Heart left ventricle (tissue), 16 donors: ENCODE measurements at regions not wholly inside any gene's neighbourhood (a gene's known extent, or its start where the extent isn't known, plus 50 kb on each side); places are given as distances from the start of the nearest gene placed in this dataset.
"Not testable (repeated sequence)": the region's sequence is repeated elsewhere in the genome, so short reads cannot be mapped to it uniquely, and the experiment has no call there.

Experiments
- ATAC-seq, 4 donors: fragments of 200-7000 bp; cut with Tn5 transposase; one replicate each; pipeline ENCODE4 v1.9.1; 2020 to 2022; ENCODE audit warnings: moderate library complexity in 4 of 4, mild to moderate bottlenecking in 3 of 4, moderate number of reproducible peaks in 1 of 4
- DNase-seq, 5 donors: peaks; one replicate each; pipeline ENCODE4 v3.0.0-alpha.2; 2020
- H3K27ac ChIP-seq, 12 donors: fragments of 200-600 bp; sonication (generic) in 4 of 12; one replicate each; pipeline versions ENCODE4 v1.5.0 to v1.8.0; 2016 to 2022; ENCODE audit warnings: mild to moderate bottlenecking in 2 of 12
- H3K27me3 ChIP-seq, 9 donors: fragments of 200-600 bp; sonication (generic) in 2 of 9; one replicate each; pipeline versions ENCODE4 v1.5.1 to v1.8.0; 2016 to 2022; ENCODE audit warnings: mild to moderate bottlenecking in 3 of 9
- H3K36me3 ChIP-seq, 9 donors: fragments of 200-600 bp; sonication (generic) in 2 of 9; one replicate each; pipeline versions ENCODE4 v1.5.0 to v1.8.0; 2018 to 2022; ENCODE audit warnings: mild to moderate bottlenecking in 2 of 9
- H3K4me1 ChIP-seq, 12 donors: fragments of 200-600 bp; sonication (generic) in 4 of 12; one replicate each; pipeline versions ENCODE4 v1.5.0 to v1.8.0; 2016 to 2022; ENCODE audit warnings: mild to moderate bottlenecking in 3 of 12
- H3K4me3 ChIP-seq, 12 donors: fragments of 200-600 bp; sonication (generic) in 4 of 12; one replicate each; pipeline versions ENCODE4 v1.5.0 to v1.8.0; 2017 to 2022; ENCODE audit warnings: mild to moderate bottlenecking in 9 of 12, moderate library complexity in 4 of 12
- H3K9me3 ChIP-seq, 12 donors: fragments of 200-600 bp; sonication (generic) in 4 of 12; one replicate each; pipeline versions ENCODE4 v1.5.0 to v1.8.0; 2016 to 2022; ENCODE audit warnings: mild to moderate bottlenecking in 1 of 12
- CTCF ChIP-seq, 12 donors: fragments of 200-600 bp; sonication (generic) in 4 of 12; IDR thresholded peaks; one replicate each; pipeline versions ENCODE4 v1.5.0 to v1.8.0; 2018 to 2022; ENCODE audit warnings: antibody characterized with exemption in 12 of 12, mild to moderate bottlenecking in 5 of 12
- POLR2A ChIP-seq, 2 donors: fragments of 450-650 bp; IDR thresholded peaks; one replicate each; pipeline ENCODE4 v1.6.1; 2017; ENCODE audit warnings: antibody characterized with exemption in 2 of 2, mild to moderate bottlenecking in 2 of 2, moderate library complexity in 2 of 2
- WGBS, 4 donors: extraction: QIAGEN DNeasy Blood & Tissue Kit in 2 of 4; methylation state at CpG; one replicate each; pipeline versions ENCODE4 v1.1.5 to v1.1.7; 2013 to 2018; 5-methylcytosine and 5-hydroxymethylcytosine counted together
- intact Hi-C, 10 donors: fragments of 100-400 bp; cut with DNase I; formaldehyde crosslinking; loops; one replicate each; pipeline versions ENCODE4 v1.11.1 to v1.14.2; 2022
- donor health status: ischemic (EF 13 %, LVEDD 7.1; RV severe dilation, severe dysfunction).
- donor health status: healthy with polysubstance abuse.
- donor health status: DM: no; HTN: yes; CAD: no.
- donor health status: DM: no; HTN: no; CAD: no.
- donor health status: ischemic (EF 25% LVEDD 6.9; RV normal size, moderate dysfunction).
- donor health status: ischemic (EF 25% LVEDD 5.7; RV mildly dilated, moderate dysfunction).
- donor health status: healthy.
- donor health status: DM: yes; HTN: yes; CAD: no.
- donor health status: ischemic (EF 35%, LVEDD 5.7; RV mildly dilated, moderate dysfunction).
- donor health status: nonischemic (EF 11% LVEDD 7.7; RV severe dilation, severe dysfunction).
- donor health status: DM: yes; HTN: yes; CAD: no.
- donor health status: PGD.
- donor health status: ischemic (EF 29% LVEDD 5.4; RV normal size, mild dysfunction).
- donor health status: nonischemic (EF 23%, LVEDD 6.1; RV moderate dilation, normal function).

GRCh38 chrX:76774912-76775311, 347.4 kb downstream of the MAGEE1 start:
- H3K4me3 ChIP-seq, H3K9me3 ChIP-seq, ATAC-seq, H3K27me3 ChIP-seq, H3K4me1 ChIP-seq, H3K36me3 ChIP-seq, DNase-seq, intact Hi-C loops, H3K27ac ChIP-seq: not testable (repeated sequence)
- WGBS, 4 donors: 70 to 90% (median 81%) methylated on average over 3 of the region's 3 CpGs

- H3K4me3 ChIP-seq: no peak overlapping the region
- no peak for ATAC-seq
- DNase-seq: no peak
- WGBS, 4 donors: 70 to 87% (median 74%) methylated on average over 2 of the region's 2 CpGs
- H3K9me3 ChIP-seq: no peaks in the 10 kb centered on the region
- no peaks in the 10 kb centered on the region for H3K4me1 ChIP-seq
- no peak overlapping the region for H3K27ac ChIP-seq
- H3K27me3 ChIP-seq: no peaks in the 10 kb centered on the region
- TF ChIP-seq CTCF (IDR thresholded peaks at IDR 0.05): no peak
- no peak for TF ChIP-seq POLR2A (IDR thresholded peaks at IDR 0.05)
- intact Hi-C loops: no loop called here
- H3K36me3 ChIP-seq: no peaks in the 10 kb centered on the region
These were observed 368.8 kb downstream of the MAGEE1 start for GRCh38 chrX:76796311-76796710.

- intact Hi-C loops: no loop called here
- 60 to 84% (median 77%) methylated on average over 3 of the region's 3 CpGs for WGBS, 4 donors
These were observed 375.2 kb downstream of the MAGEE1 start for GRCh38 chrX:76802708-76803107.

GRCh38 chrX:76815754-76816153, 388.2 kb downstream of the MAGEE1 start:
- DNase-seq (no peak), ATAC-seq (no peak)
- Histone ChIP-seq H3K27me3 (no peaks in the 10 kb centered on the region), H3K4me1 (no peaks in the 10 kb centered on the region), H3K36me3 (no peaks in the 10 kb centered on the region), H3K27ac (no peak overlapping the region), H3K9me3 (no peaks in the 10 kb centered on the region), H3K4me3 (no peak overlapping the region)
- 66 to 81% (median 73%) methylated on average over 3 of the region's 3 CpGs for WGBS, 4 donors
- intact Hi-C loops: no loop called here
- TF ChIP-seq CTCF (IDR thresholded peaks at IDR 0.05) (no peak), POLR2A (IDR thresholded peaks at IDR 0.05) (no peak)

More at GRCh38 chrX:76802708-76803107, 375.2 kb downstream of the MAGEE1 start:
- TF ChIP-seq POLR2A (IDR thresholded peaks at IDR 0.05): no peak
- TF ChIP-seq CTCF (IDR thresholded peaks at IDR 0.05): no peak
- Histone ChIP-seq H3K27ac (no peak overlapping the region), H3K4me1 (no peaks in the 10 kb centered on the region), H3K9me3 (peaks cover 0 to 10% (median 0%) of the 10 kb centered on the region in 12 donors), H3K4me3 (no peak overlapping the region), H3K36me3 (no peaks in the 10 kb centered on the region), H3K27me3 (no peaks in the 10 kb centered on the region)
- DNase-seq (no peak), ATAC-seq (no peak)

- H3K36me3 ChIP-seq, H3K27ac ChIP-seq, H3K4me1 ChIP-seq, DNase-seq, H3K27me3 ChIP-seq, H3K9me3 ChIP-seq, ATAC-seq, H3K4me3 ChIP-seq, intact Hi-C loops: not testable (repeated sequence)
- no CpG with 5 or more reads among the region's 1 CpG for WGBS, 4 donors
These were observed 389.8 kb downstream of the MAGEE1 start for GRCh38 chrX:76817279-76817678.
